Right ventricle myocardium inferior (tissue), 1 donor: ENCODE measurements at regions not wholly inside any gene's neighbourhood (a gene's known extent, or its start where the extent isn't known, plus 50 kb on each side); places are given as distances from the start of the nearest gene placed in this dataset.
"Not testable (repeated sequence)": the region's sequence is repeated elsewhere in the genome, so short reads cannot be mapped to it uniquely, and the experiment has no call there.

Source experiments
- ATAC-seq: fragments of 200-7000 bp; cut with Tn5 transposase; one replicate; pipeline ENCODE4 v1.9.1; 2020; ENCODE audit warnings: mild to moderate bottlenecking, moderate library complexity
- DNase-seq: peaks from one replicate; pipeline ENCODE4 v3.0.0; 2021; ENCODE audit errors: missing footprints
- intact Hi-C: fragments of 100-400 bp; cut with DNase I; formaldehyde crosslinking; loops from one replicate; pipeline ENCODE4 v1.11.0; 2022
- donor health status: DM: no; HTN: yes; CAD: no; lungs with severe emphysema.

GRCh38 chr3:87468938-87469337, 192.6 kb upstream of the POU1F1 start:
- no peak for DNase-seq
- intact Hi-C loops, result no loop called here
- no peak for ATAC-seq

- DNase-seq, result no peak
- intact Hi-C loops, result no loop called here
- ATAC-seq, result no peak
Observed at GRCh38 chr3:87468235-87468634, 191.9 kb upstream of the POU1F1 start.

- DNase-seq (no peak), ATAC-seq (no peak)
- intact Hi-C loops, result no loop called here
Observed at GRCh38 chr3:87462228-87462627, 185.8 kb upstream of the POU1F1 start.

GRCh38 chr3:87461443-87461842, 185.1 kb upstream of the POU1F1 start:
- no peak for DNase-seq
- intact Hi-C loops, result no loop called here
- ATAC-seq, result no peak

GRCh38 chr3:87461036-87461435, 184.7 kb upstream of the POU1F1 start:
- intact Hi-C loops, result no loop called here
- ATAC-seq, result no peak
- no peak for DNase-seq

- ATAC-seq (no peak), DNase-seq (no peak)
- intact Hi-C loops, result no loop called here
Observed at GRCh38 chr3:87448558-87448957, 172.2 kb upstream of the POU1F1 start.

GRCh38 chr3:87446849-87447387, 170.5 kb upstream of the POU1F1 start:
- no peak for DNase-seq
- ATAC-seq, result no peak
- intact Hi-C loops, result no loop called here

GRCh38 chr3:87442470-87442869, 166.1 kb upstream of the POU1F1 start:
- no peak for ATAC-seq
- intact Hi-C loops, result no loop called here

GRCh38 chr3:87437765-87438164, 161.4 kb upstream of the POU1F1 start:
- DNase-seq, result no peak
- intact Hi-C loops, result no loop called here
- ATAC-seq, result no peak

More at GRCh38 chr3:87442470-87442869, 166.1 kb upstream of the POU1F1 start:
- no peak for DNase-seq

- DNase-seq, result no peak
- intact Hi-C loops, result no loop called here
- no peak for ATAC-seq
Observed at GRCh38 chr3:87436781-87437543, 160.6 kb upstream of the POU1F1 start.

GRCh38 chr3:87435926-87436620, 159.7 kb upstream of the POU1F1 start:
- intact Hi-C loops, result no loop called here
- DNase-seq, result no peak
- no peak for ATAC-seq

- DNase-seq, intact Hi-C loops, ATAC-seq: not testable (repeated sequence)
Observed at GRCh38 chr3:87433445-87433844, 157.1 kb upstream of the POU1F1 start.

GRCh38 chr3:87426918-87427317, 150.5 kb upstream of the POU1F1 start:
- ATAC-seq (no peak), DNase-seq (no peak)
- intact Hi-C loops, result no loop called here

- ATAC-seq, result no peak
- intact Hi-C loops, result no loop called here
- DNase-seq, result no peak
Observed at GRCh38 chr3:87425056-87425455, 148.7 kb upstream of the POU1F1 start.

- ATAC-seq (no peak), DNase-seq (no peak)
- intact Hi-C loops, result no loop called here
Observed at GRCh38 chr3:87423336-87423735, 147.0 kb upstream of the POU1F1 start.

GRCh38 chr3:87422333-87422732, 145.9 kb upstream of the POU1F1 start:
- ATAC-seq (no peak), DNase-seq (no peak)
- intact Hi-C loops, result no loop called here

GRCh38 chr3:87420171-87420570, 143.8 kb upstream of the POU1F1 start:
- DNase-seq, result no peak
- ATAC-seq, result no peak
- intact Hi-C loops, result no loop called here

GRCh38 chr3:87414271-87414670, 137.9 kb upstream of the POU1F1 start:
- ATAC-seq (no peak), DNase-seq (no peak)
- intact Hi-C loops, result no loop called here

GRCh38 chr3:87413814-87414213, 137.4 kb upstream of the POU1F1 start:
- ATAC-seq (no peak), DNase-seq (no peak)
- intact Hi-C loops, result no loop called here

- ATAC-seq, result no peak
- intact Hi-C loops, result no loop called here
Observed at GRCh38 chr3:87410110-87410509, 133.7 kb upstream of the POU1F1 start.

More at GRCh38 chr3:87410110-87410509, 133.7 kb upstream of the POU1F1 start:
- DNase-seq, result no peak
